ENCODE measurements at regions not wholly inside any gene's neighbourhood (a gene's known extent, or its start where the extent isn't known, plus 50 kb on each side); places are given as distances from the start of the nearest gene placed in this dataset.
"Not testable (repeated sequence)": the region's sequence is repeated elsewhere in the genome, so short reads cannot be mapped to it uniquely, and the experiment has no call there.

DNA sequence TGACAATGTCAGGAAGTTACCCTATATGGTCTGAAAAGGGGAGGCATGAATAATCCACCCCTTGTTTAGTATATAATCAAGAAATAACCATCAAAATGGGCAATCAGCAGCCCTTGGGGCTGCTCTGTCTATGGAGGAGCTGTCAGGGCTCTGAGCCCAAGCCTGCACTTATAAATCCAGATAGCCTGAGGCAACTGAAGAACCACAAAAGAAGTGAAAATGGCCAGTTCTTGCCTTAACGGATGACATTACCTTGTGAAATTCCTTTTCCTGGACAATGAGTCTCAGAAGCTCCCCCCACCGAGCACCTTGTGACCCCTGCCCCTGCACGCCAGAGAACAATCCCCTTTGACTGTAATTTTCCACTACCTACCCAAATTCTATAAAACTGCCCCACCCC, 142.1 kb upstream of the KCNK1 start:
- TF ChIP-seq, protein P1, sequence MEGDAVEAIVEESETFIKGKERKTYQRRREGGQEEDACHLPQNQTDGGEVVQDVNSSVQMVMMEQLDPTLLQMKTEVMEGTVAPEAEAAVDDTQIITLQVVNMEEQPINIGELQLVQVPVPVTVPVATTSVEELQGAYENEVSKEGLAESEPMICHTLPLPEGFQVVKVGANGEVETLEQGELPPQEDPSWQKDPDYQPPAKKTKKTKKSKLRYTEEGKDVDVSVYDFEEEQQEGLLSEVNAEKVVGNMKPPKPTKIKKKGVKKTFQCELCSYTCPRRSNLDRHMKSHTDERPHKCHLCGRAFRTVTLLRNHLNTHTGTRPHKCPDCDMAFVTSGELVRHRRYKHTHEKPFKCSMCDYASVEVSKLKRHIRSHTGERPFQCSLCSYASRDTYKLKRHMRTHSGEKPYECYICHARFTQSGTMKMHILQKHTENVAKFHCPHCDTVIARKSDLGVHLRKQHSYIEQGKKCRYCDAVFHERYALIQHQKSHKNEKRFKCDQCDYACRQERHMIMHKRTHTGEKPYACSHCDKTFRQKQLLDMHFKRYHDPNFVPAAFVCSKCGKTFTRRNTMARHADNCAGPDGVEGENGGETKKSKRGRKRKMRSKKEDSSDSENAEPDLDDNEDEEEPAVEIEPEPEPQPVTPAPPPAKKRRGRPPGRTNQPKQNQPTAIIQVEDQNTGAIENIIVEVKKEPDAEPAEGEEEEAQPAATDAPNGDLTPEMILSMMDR (conservative IDR thresholded peaks at IDR 0.05 in 1 of 2, IDR thresholded peaks at IDR 0.05 in 1 of 2; ENCODE audit: extremely low read depth in 1 of 2, insufficient read depth in 1 of 2, low read depth in 1 of 2, low read length in 2 of 2), result not testable (repeated sequence)
- TF ChIP-seq EZH2 (IDR thresholded peaks at IDR 0.05; ENCODE audit: borderline replicate concordance, low read length), result not testable (repeated sequence)

Data from mammary epithelial cell (primary cell).